Mucosa of descending colon (tissue), 3 donors: ENCODE measurements at regions not wholly inside any gene's neighbourhood (a gene's known extent, or its start where the extent isn't known, plus 50 kb on each side); places are given as distances from the start of the nearest gene placed in this dataset.
A peak's percentile ranks its signal among the peaks of the same experiment; 100 is the strongest.

Source experiments
- ATAC-seq: fragments of 200-7000 bp; cut with Tn5 transposase; one replicate; pipeline ENCODE4 v1.9.1; 2020; ENCODE audit warnings: mild to moderate bottlenecking, moderate library complexity
- DNase-seq, 3 donors: peaks; one replicate each; pipeline ENCODE4 v3.0.0-alpha.2; 2020
- H3K36me3 ChIP-seq: fragments of 200-600 bp; one replicate; pipeline ENCODE4 v1.8.0; 2021; ENCODE audit warnings: low read depth, mild to moderate bottlenecking
- H3K4me1 ChIP-seq: fragments of 200-600 bp; one replicate; pipeline ENCODE4 v1.8.0; 2021; ENCODE audit warnings: low read depth, mild to moderate bottlenecking
- H3K4me3 ChIP-seq: fragments of 200-600 bp; one replicate; pipeline ENCODE4 v1.8.0; 2021; ENCODE audit warnings: mild to moderate bottlenecking
- H3K9me3 ChIP-seq: fragments of 200-600 bp; one replicate; pipeline ENCODE4 v1.8.0; 2021; ENCODE audit warnings: mild to moderate bottlenecking
- CTCF ChIP-seq: fragments of 200-600 bp; IDR thresholded peaks from one replicate; pipeline ENCODE4 v1.8.0; 2022; ENCODE audit warnings: antibody characterized with exemption, mild to moderate bottlenecking
- intact Hi-C, 2 donors: fragments of 100-400 bp; cut with DNase I in 1 of 2; cut with micrococcal nuclease in 1 of 2; formaldehyde crosslinking; loops; one replicate each; pipeline versions ENCODE4 v1.11.0 to v1.11.1; 2022; cut with DNase I, micrococcal nuclease
- donor health status: DM: no; HTN: no; CAD: no; lungs with moderate emphysema.
- donor health status: DM: no; HTN: no; CAD: no.
- donor health status: DM: no; HTN: yes; CAD: no.

DNA sequence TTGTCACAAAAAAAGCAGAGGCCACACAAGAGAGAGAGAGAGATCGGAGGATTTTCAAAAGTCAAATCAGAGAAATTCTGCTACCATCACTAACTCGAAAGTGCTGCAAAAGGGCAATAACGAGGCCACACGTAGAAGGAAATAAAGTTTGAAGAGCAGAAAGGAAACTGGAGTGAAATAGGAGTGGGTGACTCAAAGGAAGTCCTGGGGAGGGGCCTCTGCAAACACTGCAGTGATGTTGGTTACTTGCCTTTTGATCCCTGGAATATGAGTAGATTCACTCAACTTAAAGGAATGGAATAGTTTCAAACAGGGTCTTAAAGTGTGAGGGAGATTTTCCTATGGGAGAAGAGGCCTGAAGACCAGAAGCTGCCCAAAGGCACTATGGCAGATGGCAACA lies 663.4 kb upstream of the LCORL start:
- ATAC-seq, result peak; percentile 81
- Histone ChIP-seq H3K4me3 (no peak overlapping the region), H3K9me3 (no peaks in the 10 kb centered on the region), H3K36me3 (no peaks in the 10 kb centered on the region), H3K4me1 (no peaks in the 10 kb centered on the region)
- peak in 1 of 3 donors; percentile 16 for DNase-seq
- intact Hi-C loops, result loop anchor here in 1 of 2 donors (10.0 kb wide), 1 partner anchor 1990 kb away; no protein-coding TSS in a partner anchor
- no peak for TF ChIP-seq CTCF

- H3K9me3 ChIP-seq, result no peaks in the 10 kb centered on the region
- intact Hi-C loops, result no loop called here
- ATAC-seq (no peak), DNase-seq (no peak)
- no peaks in the 10 kb centered on the region for H3K4me1 ChIP-seq
- H3K36me3 ChIP-seq, result no peaks in the 10 kb centered on the region
- no peak overlapping the region for H3K4me3 ChIP-seq
- no peak for TF ChIP-seq CTCF
These were observed 655.0 kb upstream of the LCORL start for GRCh38 chr4:18676526-18676915.

- no peak overlapping the region for H3K4me3 ChIP-seq
- no peaks in the 10 kb centered on the region for H3K9me3 ChIP-seq
- ATAC-seq (no peak), DNase-seq (no peak)
- intact Hi-C loops, result no loop called here
- no peaks in the 10 kb centered on the region for H3K36me3 ChIP-seq
- no peak for TF ChIP-seq CTCF
- H3K4me1 ChIP-seq, result no peaks in the 10 kb centered on the region
These were observed 654.3 kb upstream of the LCORL start for GRCh38 chr4:18675586-18676525.

GRCh38 chr4:18670034-18670433 lies 648.5 kb upstream of the LCORL start:
- Histone ChIP-seq H3K4me1 (no peaks in the 10 kb centered on the region), H3K4me3 (no peak overlapping the region), H3K36me3 (no peaks in the 10 kb centered on the region), H3K9me3 (no peaks in the 10 kb centered on the region)
- intact Hi-C loops, result no loop called here
- no peak for ATAC-seq
- no peak for DNase-seq
- no peak for TF ChIP-seq CTCF

GRCh38 chr4:18669390-18669789 lies 647.8 kb upstream of the LCORL start:
- no peak for ATAC-seq
- intact Hi-C loops, result no loop called here
- Histone ChIP-seq H3K4me1 (no peaks in the 10 kb centered on the region), H3K36me3 (no peaks in the 10 kb centered on the region), H3K9me3 (no peaks in the 10 kb centered on the region), H3K4me3 (no peak overlapping the region)
- no peak for DNase-seq
- no peak for TF ChIP-seq CTCF
